ENCODE measurements at regions not wholly inside any gene's neighbourhood (a gene's known extent, or its start where the extent isn't known, plus 50 kb on each side); places are given as distances from the start of the nearest gene placed in this dataset.
"Not testable (repeated sequence)": the region's sequence is repeated elsewhere in the genome, so short reads cannot be mapped to it uniquely, and the experiment has no call there.

DNA sequence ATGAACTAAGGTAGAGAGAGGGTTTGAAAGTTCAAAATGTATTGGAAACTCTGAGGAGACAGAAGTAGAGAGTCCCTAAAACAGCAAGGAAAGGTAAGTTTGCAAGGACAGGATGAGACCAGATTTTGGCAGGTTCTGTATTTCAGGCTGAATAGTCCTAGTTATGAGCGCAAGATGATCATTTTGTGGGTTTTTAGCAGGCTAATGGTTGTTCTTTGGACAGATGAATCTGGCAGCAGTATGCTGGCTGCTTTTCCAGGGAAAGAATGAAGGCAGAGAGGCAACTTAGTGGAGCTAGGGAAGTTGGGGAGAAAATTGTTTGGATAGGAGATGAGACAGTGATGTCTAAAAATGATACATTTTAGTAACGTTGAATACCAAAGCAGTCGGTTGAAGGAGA lies 243.5 kb upstream of the NRIP1 start:
- TF ChIP-seq, protein P1, sequence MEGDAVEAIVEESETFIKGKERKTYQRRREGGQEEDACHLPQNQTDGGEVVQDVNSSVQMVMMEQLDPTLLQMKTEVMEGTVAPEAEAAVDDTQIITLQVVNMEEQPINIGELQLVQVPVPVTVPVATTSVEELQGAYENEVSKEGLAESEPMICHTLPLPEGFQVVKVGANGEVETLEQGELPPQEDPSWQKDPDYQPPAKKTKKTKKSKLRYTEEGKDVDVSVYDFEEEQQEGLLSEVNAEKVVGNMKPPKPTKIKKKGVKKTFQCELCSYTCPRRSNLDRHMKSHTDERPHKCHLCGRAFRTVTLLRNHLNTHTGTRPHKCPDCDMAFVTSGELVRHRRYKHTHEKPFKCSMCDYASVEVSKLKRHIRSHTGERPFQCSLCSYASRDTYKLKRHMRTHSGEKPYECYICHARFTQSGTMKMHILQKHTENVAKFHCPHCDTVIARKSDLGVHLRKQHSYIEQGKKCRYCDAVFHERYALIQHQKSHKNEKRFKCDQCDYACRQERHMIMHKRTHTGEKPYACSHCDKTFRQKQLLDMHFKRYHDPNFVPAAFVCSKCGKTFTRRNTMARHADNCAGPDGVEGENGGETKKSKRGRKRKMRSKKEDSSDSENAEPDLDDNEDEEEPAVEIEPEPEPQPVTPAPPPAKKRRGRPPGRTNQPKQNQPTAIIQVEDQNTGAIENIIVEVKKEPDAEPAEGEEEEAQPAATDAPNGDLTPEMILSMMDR (IDR thresholded peaks at IDR 0.05; ENCODE audit: extremely low read depth, insufficient read depth, missing control alignments) = no peak
- in situ Hi-C loops (cut with MboI; ENCODE audit: low pct_unique_long_range_greater_than_20kb, low sequenced_read_pairs, unreplicated experiment) = no loop called here
- no peak for DNase-seq (ENCODE audit: low spot score)

DNA sequence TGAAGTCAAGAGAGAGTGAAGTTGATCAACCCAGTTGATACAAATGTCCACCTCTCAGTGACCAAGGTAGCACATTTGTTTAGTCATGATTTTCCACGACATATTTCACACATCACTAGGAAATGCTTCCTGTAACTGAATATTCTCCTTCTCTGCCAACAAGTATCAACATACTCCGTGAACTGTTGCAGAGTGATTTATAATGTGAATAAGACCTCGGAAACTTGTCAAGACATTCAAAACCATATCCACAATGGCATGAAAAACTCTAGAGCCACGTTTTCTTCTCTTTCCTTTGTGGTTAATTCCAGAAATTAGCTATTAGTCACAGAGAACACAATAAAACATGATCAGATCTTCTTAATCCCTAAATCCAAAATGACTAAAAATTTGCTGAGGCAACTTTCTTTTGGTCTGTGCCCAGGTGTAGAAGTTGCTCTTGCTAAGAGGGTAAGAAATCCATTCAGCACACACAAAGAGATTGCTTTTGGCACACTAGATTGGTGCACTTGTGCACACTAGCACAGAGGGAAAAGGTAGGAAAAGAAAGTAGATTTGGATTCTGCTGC lies 244.3 kb upstream of the NRIP1 start:
- in situ Hi-C loops (cut with MboI; ENCODE audit: low pct_unique_long_range_greater_than_20kb, low sequenced_read_pairs, unreplicated experiment) = no loop called here
- TF ChIP-seq, protein P1 (IDR thresholded peaks at IDR 0.05; ENCODE audit: extremely low read depth, insufficient read depth, missing control alignments) = no peak
- no peak for DNase-seq (ENCODE audit: low spot score)

DNA sequence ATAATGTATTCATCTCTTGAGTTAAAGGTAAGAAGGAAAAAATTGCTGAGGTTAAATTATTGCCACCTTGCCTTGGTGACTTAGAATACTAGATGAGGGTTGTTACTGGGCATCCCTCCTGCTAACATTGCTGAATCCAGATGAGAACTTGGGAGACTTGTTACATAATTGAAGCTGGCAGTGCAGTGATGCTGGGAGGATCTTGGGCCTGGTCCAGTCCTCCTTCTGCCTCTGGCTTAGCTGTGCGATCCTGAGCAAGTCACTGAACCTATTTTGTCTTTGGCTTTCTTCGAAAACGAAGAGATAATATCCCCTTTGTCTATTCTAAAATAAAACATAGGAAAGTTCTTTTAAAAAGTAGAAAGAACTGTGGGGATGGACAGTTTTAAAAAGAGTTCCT lies 244.9 kb upstream of the NRIP1 start:
- no peak for DNase-seq (ENCODE audit: low spot score)
- in situ Hi-C loops (cut with MboI; ENCODE audit: low pct_unique_long_range_greater_than_20kb, low sequenced_read_pairs, unreplicated experiment) = no loop called here
- TF ChIP-seq, protein P1 (IDR thresholded peaks at IDR 0.05; ENCODE audit: extremely low read depth, insufficient read depth, missing control alignments) = no peak

DNA sequence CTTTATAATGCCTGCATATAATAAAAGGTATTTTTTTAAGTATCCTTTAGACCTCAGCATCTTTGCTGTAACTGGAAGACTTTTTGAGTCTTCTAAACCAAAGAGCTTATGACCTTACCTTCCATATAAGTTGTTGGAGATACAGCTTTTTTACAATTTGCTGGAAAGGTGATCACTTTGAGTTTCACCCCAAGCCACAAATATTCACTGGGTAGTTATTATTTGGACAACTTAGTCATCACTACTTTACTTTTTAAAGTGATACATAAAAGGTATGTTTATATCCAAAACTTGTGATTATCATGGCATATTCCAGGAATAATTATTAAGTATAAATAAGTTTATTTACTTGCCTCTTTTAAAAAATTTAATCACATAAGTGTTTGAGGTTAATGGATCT lies 246.7 kb upstream of the NRIP1 start:
- DNase-seq (ENCODE audit: low spot score) = no peak
- TF ChIP-seq, protein P1 (IDR thresholded peaks at IDR 0.05; ENCODE audit: extremely low read depth, insufficient read depth, missing control alignments) = no peak
- in situ Hi-C loops (cut with MboI; ENCODE audit: low pct_unique_long_range_greater_than_20kb, low sequenced_read_pairs, unreplicated experiment) = no loop called here

DNA sequence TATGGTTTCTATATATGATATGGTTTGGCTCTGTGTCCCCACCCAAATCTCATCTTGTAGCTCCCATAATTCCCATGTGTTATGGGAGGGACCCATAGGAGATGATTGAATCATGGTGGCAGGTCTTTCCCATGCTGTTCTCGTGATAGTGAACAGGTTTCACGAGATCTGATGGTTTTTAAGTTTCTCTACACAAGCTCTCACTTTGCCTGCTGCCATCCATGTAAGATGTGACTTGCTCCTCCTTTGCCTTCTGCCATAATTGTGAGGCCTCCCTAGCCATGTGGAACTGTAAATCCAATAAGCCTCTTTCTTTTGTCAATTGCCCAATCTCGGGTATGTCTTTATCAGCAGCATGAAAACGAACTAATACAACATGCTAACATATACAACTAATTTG lies 252.2 kb upstream of the NRIP1 start:
- DNase-seq (ENCODE audit: low spot score); in situ Hi-C loops (cut with MboI; ENCODE audit: low pct_unique_long_range_greater_than_20kb, low sequenced_read_pairs, unreplicated experiment): not testable (repeated sequence)

DNA sequence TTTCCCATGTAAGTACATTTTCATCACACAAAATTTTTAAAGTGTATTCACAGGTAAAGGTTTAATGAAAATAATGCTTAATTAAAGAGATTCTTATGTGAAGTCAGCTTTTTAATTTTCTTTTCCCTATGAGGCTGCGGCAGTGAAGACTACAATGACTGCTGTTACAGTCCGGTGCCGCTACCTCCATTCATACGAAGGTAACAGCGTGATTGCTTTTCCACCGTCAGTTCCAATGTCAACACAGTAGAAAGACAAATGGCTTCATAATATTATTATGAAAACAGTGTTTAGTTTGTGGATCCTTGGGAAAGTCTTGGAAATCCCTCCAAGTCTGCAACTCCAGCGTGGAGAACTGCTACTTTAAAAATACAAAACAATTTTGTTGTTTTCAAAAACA lies 254.9 kb upstream of the NRIP1 start:
- in situ Hi-C loops (cut with MboI; ENCODE audit: low pct_unique_long_range_greater_than_20kb, low sequenced_read_pairs, unreplicated experiment) = no loop called here
- TF ChIP-seq, protein P1 (IDR thresholded peaks at IDR 0.05; ENCODE audit: extremely low read depth, insufficient read depth, missing control alignments) = no peak
- DNase-seq (ENCODE audit: low spot score) = no peak

DNA sequence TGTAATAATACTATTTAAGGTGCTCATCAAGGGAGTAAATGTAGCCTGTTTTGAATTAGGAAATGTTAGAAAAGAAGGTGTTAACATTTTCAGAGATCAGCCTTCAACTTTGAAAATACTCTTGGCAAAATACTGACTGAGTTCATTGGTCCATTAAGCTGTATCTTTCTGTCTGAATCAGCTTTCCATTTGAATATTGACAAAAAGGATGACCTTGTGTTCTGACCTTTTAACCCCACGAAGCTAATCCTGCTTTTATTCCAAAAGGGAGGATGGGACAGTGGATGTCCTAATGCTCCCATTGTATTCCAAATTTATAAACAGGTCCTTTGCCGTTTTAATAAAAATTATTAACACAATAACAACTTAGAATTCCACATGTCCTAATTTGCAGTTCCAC lies 259.7 kb upstream of the NRIP1 start:
- DNase-seq (ENCODE audit: low spot score) = no peak
- TF ChIP-seq, protein P1 (IDR thresholded peaks at IDR 0.05; ENCODE audit: extremely low read depth, insufficient read depth, missing control alignments) = no peak
- in situ Hi-C loops (cut with MboI; ENCODE audit: low pct_unique_long_range_greater_than_20kb, low sequenced_read_pairs, unreplicated experiment) = no loop called here
